ENCODE measurements at regions not wholly inside any gene's neighbourhood (a gene's known extent, or its start where the extent isn't known, plus 50 kb on each side); places are given as distances from the start of the nearest gene placed in this dataset.

GRCh38 chr13:31442571-31442970, 242.8 kb downstream of the B3GLCT start:
- Histone ChIP-seq H4K20me1 (ENCODE audit: insufficient read depth, low read length) (no peaks in the 10 kb centered on the region), H3K4me3 (replicated peaks in 1 of 3; ENCODE audit: low read depth in 2 of 3, low read length in 3 of 3) (no peak overlapping the region), H3K4me1 (ENCODE audit: control insufficient read depth in 1 of 2, insufficient read depth in 2 of 2, low read length in 2 of 2) (no peaks in the 10 kb centered on the region), H3K79me2 (ENCODE audit: insufficient read depth, low read length) (no peaks in the 10 kb centered on the region), H2AFZ (ENCODE audit: insufficient read depth, low read depth, low read length, poor library complexity, severe bottlenecking) (no peak overlapping the region), H3K9ac (ENCODE audit: insufficient read depth, low read length, poor library complexity, severe bottlenecking) (no peak overlapping the region), H3K27ac (ENCODE audit: low read depth in 1 of 2, low read length in 2 of 2) (no peak overlapping the region), H3K27me3 (ENCODE audit: control insufficient read depth in 2 of 2, insufficient read depth in 2 of 2, low read length in 2 of 2) (no peaks in the 10 kb centered on the region), H3K4me2 (replicated peaks; ENCODE audit: extremely low read depth, low read length, poor library complexity, severe bottlenecking) (no peak overlapping the region), H3K9me3 (replicated peaks in 1 of 2; ENCODE audit: control insufficient read depth in 1 of 2, insufficient read depth in 1 of 2, low read length in 2 of 2) (no peaks in the 10 kb centered on the region), H3K36me3 (replicated peaks in 1 of 2; ENCODE audit: control insufficient read depth in 1 of 2, insufficient read depth in 2 of 2, low read length in 2 of 2) (no peaks in the 10 kb centered on the region)
- Mint-ChIP-seq H3K27me3 (ENCODE audit: low read depth in 3 of 3) (peaks cover 2 to 13% (median 5%) of the 10 kb centered on the region in 3 donors), H3K4me3 (no peak overlapping the region), H3K4me1 (no peaks in the 10 kb centered on the region), H3K27ac (no peak overlapping the region), H3K9me3 (peaks cover 0 to 3% (median 0%) of the 10 kb centered on the region in 7 donors), H3K36me3 (no peaks in the 10 kb centered on the region)
- no peak for TF ChIP-seq CTCF (IDR thresholded peaks at IDR 0.05)
- 21% methylated on average over 3 of the region's 4 CpGs for WGBS (ENCODE audit: insufficient coverage)
- no peak for DNase-seq
- intact Hi-C loops (cut with micrococcal nuclease): no loop called here

GRCh38 chr13:31444266-31444856, 244.6 kb downstream of the B3GLCT start:
- H3K9me3 Mint-ChIP-seq: peaks cover 0 to 3% (median 0%) of the 10 kb centered on the region in 7 donors
- peaks cover 2 to 13% (median 4%) of the 10 kb centered on the region in 3 donors for H3K27me3 Mint-ChIP-seq (ENCODE audit: low read depth in 3 of 3)
- Histone ChIP-seq H3K27me3 (ENCODE audit: control insufficient read depth in 2 of 2, insufficient read depth in 2 of 2, low read length in 2 of 2) (no peaks in the 10 kb centered on the region), H3K9ac (ENCODE audit: insufficient read depth, low read length, poor library complexity, severe bottlenecking) (no peak overlapping the region), H2AFZ (ENCODE audit: insufficient read depth, low read depth, low read length, poor library complexity, severe bottlenecking) (no peak overlapping the region), H3K9me3 (replicated peaks in 1 of 2; ENCODE audit: control insufficient read depth in 1 of 2, insufficient read depth in 1 of 2, low read length in 2 of 2) (no peaks in the 10 kb centered on the region), H3K79me2 (ENCODE audit: insufficient read depth, low read length) (no peaks in the 10 kb centered on the region), H3K4me3 (replicated peaks in 1 of 3; ENCODE audit: low read depth in 2 of 3, low read length in 3 of 3) (no peak overlapping the region), H3K36me3 (replicated peaks in 1 of 2; ENCODE audit: control insufficient read depth in 1 of 2, insufficient read depth in 2 of 2, low read length in 2 of 2) (no peaks in the 10 kb centered on the region), H4K20me1 (ENCODE audit: insufficient read depth, low read length) (no peaks in the 10 kb centered on the region), H3K27ac (ENCODE audit: low read depth in 1 of 2, low read length in 2 of 2) (no peak overlapping the region), H3K4me1 (ENCODE audit: control insufficient read depth in 1 of 2, insufficient read depth in 2 of 2, low read length in 2 of 2) (no peaks in the 10 kb centered on the region), H3K4me2 (replicated peaks; ENCODE audit: extremely low read depth, low read length, poor library complexity, severe bottlenecking) (no peak overlapping the region)
- no peaks in the 10 kb centered on the region for H3K4me1 Mint-ChIP-seq
- H3K36me3 Mint-ChIP-seq: no peaks in the 10 kb centered on the region
- H3K27ac Mint-ChIP-seq: no peak overlapping the region
- no peak overlapping the region for H3K4me3 Mint-ChIP-seq
- DNase-seq: no peak
- intact Hi-C loops (cut with micrococcal nuclease): no loop called here
- 100% methylated on average over 1 of the region's 3 CpGs for WGBS (ENCODE audit: insufficient coverage)
- no peak for TF ChIP-seq CTCF (IDR thresholded peaks at IDR 0.05)
